Activated effector memory CD4-positive, alpha-beta T cell treated with Interleukin-2 at 50 U/mL for 16 hours (primary cell): ENCODE measurements at regions not wholly inside any gene's neighbourhood (a gene's known extent, or its start where the extent isn't known, plus 50 kb on each side); places are given as distances from the start of the nearest gene placed in this dataset.
"Not testable (repeated sequence)": the region's sequence is repeated elsewhere in the genome, so short reads cannot be mapped to it uniquely, and the experiment has no call there.

Source experiments
- DNase-seq: peaks from one replicate; pipeline ENCODE4 v3.0.0-alpha.2; 2020

GRCh38 chr3:11898611-11899325, 52.1 kb upstream of the TAMM41 start:
- no peak for DNase-seq

GRCh38 chr3:11899389-11899788, 52.7 kb upstream of the TAMM41 start:
- DNase-seq = not testable (repeated sequence)

- DNase-seq = no peak
Observed at GRCh38 chr3:11899826-11900225, 53.1 kb upstream of the TAMM41 start.

- DNase-seq = no peak
Observed at GRCh38 chr3:11900824-11901223, 54.1 kb upstream of the TAMM41 start.

GRCh38 chr3:11901286-11901875, 54.7 kb upstream of the TAMM41 start:
- no peak for DNase-seq

DNA sequence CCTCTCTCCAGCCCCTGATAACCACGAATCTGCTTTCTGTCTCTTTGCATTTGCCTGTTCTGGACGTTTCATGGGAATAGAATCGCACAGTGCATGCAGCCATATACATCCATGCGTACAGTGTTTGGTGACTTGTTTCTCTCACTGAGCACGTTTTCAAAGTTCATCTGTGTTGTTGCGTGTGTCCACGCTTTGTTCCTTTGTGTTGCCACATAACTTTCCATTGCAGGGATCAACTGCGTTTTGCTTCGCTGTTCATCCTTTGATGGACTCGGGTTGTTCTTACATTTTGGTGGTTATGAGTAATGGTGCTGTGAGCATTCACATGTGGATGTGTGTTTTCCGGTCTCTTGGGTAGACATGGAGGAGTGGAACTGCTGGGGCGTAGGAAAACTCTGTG, 56.4 kb upstream of the TAMM41 start:
- no peak for DNase-seq

GRCh38 chr3:11903447-11903846, 56.8 kb upstream of the TAMM41 start:
- DNase-seq = no peak

DNA sequence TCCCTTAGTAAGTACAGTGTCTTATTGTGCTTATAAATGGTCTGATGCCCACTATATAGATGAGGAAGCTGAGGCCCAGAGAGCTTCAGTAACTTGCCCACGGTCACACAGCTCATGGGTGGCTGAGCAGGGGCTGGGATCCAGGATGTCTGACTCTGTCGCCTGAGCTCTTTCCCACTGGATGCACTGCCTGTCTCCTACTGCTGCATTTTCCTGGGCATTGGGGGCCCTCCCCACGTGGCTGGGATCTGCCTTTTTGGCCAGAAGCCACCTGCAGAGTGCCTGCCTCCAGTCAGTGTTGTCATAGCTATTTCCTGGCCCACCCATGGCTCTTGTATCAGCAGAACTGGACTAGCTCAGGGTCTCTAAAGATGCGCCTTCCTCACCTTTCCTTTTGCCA, 57.5 kb upstream of the TAMM41 start:
- DNase-seq = no peak

DNA sequence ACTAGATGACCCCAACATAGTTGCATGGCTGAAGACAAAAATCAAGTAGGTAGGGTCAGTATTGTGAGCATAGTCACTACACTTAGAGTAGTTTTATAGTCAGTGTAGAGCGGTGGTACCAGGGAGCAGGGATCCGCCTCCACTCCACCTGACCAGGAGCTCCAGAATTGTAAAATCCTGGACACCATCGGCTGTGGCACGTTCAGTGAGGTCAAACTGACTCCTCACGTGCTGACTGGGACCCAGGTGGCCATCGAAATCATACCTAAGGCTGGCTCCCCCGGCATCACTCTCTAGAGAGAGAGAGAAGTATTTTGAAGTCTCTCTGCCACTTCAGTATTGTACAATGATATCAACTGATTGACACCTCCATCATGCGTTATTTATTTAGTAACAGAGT, 59.7 kb upstream of the TAMM41 start:
- DNase-seq = no peak

DNA sequence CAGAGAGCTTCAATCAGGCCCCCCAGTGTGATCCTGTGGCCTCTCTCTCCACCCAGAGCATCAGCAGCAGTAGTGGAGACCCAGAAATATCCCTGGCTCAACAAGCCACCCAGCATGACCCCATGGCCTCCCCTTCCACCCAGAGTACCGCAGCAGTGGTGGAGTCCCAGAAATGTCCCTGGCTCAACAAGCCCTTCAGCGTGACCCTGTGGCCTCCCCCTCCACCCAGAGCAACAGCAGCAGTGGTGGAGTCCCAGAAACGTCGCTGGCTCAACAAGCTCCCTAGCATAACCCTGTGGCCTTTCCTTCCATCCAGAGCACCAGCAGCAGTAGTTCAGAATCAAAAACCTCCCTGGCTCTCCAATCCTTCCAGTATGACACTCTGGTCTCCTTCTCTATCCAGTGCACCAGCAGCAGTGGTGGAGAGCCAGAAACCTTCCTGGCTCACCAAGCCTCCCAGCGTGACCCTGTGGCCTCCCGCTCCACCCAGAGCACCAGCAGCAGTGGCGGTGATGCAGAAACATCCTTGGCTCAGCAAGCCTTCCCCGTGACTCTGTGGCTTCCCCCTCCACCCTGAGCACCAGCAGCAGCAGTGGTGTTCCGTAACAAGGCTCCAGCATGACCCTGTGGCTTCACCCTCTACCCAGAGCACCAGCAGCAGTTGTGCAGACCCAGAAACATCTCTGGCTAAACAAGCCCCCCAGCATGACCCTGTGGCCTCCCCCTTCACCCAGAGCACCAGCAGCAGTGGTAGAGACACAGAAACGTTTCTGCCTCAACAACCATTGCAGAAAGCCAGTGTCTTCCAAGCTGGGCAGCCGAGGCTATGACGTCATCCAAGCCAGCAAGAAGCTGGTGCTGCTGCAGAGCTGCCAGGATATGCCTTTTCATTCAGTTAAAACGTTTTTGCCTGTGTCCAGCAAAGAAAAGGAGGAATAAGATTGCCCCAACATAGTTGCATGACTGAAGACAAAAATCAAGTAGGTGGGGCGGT, 61.3 kb upstream of the TAMM41 start:
- DNase-seq = no peak

DNA sequence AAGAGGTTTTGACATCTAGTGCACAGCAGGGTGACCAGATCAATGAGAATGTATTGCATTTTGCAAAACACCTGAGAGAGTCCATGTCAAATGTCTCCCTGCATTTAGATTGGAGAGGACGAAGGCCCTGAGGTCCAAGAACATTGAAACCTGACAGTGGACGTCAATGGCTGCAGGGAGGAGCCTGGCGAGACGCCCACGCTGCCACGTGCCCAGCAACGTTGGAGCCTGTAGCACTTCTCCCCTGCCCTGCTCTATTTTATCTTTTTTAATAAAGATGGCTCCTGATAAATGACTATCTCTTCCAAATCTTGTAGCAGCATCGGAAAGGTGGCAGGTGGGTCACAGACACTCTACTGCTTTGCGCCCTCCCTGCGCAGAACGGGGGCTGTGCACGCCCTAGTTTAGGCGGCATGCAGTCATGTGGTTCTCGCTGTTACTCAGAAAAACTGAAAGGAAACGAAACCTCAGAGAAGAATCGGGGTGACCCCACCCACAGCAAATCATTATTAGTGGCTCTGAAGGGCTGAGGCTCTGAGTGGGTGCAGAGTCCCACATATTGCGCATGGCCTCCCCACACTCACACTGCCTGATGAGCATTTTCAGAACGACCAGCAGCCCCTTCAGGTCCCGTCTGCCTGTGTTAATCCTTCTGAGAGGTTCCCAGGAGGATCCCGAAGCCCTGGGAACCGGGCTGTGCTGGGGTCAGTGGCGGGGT, 62.5 kb upstream of the TAMM41 start:
- peak; percentile 15 for DNase-seq

DNA sequence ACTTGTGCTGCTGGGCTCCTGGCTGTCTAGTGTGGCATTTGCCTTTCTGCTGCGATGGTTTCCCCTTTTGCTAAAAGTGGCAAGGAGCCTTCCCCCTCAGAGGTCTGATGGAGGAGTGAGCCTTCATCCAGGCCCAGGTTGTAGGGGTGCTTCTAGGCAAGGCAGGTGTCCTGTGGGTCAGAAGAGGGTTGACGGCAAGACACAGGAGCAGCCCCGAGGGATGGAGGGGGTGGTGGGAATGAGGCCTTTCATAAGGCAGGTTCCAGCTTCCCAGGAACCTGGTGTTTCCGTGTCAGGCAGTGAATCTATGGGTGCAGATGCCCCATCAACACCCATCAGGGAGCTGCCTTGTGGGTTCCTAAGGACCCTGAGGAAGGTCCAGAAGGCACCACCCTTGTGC, 63.0 kb upstream of the TAMM41 start:
- DNase-seq = no peak

DNA sequence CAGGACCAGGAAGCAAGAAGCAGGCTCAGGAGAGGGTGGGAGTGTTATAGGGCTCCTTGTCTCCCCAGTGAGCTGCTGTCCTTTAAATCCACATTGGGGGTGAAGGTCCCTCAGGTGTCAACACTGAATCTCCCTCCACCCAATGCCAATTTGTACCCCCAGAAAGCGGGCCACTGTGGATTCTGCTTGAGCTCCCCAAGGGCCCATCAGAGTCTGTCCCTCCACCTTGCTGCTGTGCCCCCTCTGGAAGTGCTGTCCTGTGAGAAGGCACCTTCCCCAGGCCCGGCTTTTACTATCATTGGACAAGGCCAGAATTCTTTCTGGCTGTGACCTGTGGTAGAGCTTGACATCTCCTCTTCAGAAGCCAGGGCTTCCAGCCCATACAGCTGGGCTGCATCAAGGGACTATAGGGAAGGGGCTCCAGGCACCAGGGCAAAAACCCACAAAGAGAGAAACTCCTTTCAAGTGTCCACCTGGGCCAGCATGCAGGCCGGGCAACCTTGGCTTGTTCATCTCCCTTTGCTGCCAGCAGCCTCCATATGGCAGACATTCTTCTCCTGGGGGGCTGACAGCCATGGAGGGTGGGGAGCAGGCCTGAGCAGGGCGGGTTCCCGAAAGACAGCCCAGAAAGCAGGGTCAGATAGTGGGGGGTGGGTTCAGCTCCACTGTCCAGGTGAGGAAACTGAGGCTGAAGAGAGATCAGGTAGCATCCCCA, 63.7 kb upstream of the TAMM41 start:
- not testable (repeated sequence) for DNase-seq

DNA sequence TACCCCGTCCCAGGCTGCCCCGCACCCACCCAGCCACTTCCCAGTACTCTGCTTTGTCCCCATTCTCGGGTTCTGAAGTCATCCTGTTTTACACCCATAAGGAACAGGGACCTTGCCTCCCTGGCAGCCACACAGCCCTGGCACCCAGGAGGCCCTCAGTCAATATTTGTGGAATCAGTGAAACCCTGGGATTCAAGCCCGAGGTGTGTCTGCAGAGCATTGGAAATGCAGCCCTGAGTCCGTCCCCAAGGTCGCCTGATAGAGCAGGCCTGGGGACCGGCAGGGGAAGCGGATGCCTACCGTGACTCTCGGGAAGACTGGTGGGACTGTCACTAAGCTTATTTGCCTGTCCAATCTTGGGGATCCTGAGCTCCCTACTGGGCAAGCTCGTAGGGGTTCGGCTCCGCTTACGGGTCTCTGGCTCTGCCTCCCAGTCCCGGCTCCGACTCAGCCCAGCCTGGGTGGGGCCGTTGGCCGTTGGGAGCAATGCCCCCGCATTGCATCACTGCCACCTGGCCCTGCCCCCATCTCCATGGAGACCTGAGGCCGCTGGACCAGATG, 64.4 kb upstream of the TAMM41 start:
- DNase-seq = no peak

DNA sequence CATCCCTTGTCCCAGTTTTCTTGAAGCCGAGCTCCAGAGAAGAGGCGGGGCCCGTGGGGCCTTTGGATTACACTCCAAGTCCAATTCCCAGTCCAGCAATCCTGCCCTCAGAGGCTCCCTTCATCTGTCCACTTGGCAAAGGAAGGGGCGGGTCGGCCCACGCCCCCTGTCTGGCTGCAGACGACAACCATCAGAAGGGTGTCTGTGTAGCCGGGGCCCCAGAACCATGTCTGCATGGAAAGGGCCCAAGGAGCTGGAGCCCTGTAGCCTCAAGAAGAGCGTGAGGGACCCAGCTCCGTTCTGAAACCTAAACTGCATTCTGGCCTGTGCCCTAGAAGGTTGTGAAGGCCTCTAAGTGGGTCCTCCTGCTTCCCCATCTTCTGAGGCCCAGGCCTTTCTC, 65.2 kb upstream of the TAMM41 start:
- DNase-seq = not testable (repeated sequence)

DNA sequence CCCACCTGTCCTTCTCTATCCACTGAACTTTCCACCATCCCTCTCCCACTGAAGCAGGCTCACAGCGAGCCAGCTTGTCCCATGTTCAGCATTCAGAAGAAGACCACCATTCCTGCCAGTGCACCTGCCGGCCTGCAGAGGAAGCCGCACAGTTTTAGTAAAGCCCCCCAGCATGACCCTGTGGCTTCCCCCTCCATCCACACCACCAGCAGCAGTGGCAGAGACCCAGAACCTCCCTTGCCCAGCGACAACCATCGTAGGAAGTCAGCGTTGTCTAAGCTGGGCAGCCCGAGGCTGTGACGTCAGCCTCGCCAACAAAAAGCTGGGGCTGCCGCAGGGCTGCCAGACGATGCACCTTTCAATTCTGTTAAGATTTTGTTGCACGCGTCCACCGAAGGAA, 66.6 kb upstream of the TAMM41 start:
- DNase-seq = no peak

GRCh38 chr3:11914041-11914440, 67.4 kb upstream of the TAMM41 start:
- DNase-seq = no peak

DNA sequence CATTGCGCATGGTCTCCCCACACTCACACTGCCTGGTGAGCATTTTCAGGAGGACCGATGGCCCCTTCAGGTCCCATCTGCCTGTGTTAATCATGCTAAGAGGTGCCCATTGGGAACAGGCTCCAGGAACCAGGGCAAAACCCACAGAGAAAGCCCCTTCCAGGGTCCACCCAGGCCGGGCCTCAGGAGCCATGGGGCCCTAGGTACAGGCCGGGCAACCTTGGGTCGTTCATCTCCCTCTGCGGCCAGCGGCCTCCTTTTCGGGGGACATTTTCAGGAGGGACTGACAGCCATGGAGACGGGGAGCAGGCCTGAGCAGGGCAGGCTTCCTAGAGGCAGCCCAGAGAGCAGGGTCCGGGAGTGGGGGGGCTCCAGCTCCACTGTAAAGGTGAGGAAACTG, 68.0 kb upstream of the TAMM41 start:
- no peak for DNase-seq

DNA sequence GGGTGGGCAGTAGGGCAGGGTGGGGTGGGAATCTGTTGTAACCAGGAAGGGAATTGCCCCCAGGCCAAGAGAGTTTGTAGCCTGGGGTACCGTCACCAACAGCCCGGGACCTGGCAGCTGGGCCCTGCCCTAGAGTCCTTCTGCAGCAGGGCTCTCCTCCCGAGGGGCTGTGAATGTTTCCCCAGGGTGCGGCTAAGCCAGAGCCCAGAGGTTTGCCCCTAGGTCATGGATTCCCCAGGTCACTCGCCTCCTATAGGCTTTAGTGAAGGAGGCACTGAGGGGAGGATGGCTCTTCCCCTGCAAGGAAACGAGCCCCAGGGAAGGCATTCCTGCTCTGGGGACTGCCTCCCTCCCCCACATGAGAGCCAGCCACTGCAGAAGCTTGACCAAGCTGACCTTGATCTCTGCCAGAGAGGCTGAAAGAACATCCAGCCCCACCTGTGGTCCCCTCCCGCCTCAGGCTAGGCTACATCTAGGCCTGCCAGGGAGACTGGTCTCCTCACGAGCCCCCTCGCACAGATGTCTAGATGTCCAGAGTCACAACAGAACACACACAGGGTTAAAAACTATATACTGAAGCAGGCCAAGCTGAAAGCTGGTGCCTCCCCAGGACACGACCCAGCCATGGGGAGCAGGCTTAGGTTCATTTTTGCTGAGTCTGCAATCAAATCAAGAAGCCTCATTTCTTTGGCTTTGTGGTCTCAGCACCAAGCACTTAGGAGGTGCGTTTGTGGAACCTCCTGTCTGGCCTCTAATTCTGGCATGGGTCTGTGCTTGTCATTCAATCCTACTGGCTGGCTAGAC, 69.1 kb upstream of the TAMM41 start:
- DNase-seq = no peak

- not testable (repeated sequence) for DNase-seq
Observed at GRCh38 chr3:11916425-11916762, 69.7 kb upstream of the TAMM41 start.

- no peak for DNase-seq
Observed at GRCh38 chr3:11917051-11917450, 70.4 kb upstream of the TAMM41 start.
